Thoracic aorta (tissue), 2 donors: ENCODE measurements at regions not wholly inside any gene's neighbourhood (a gene's known extent, or its start where the extent isn't known, plus 50 kb on each side); places are given as distances from the start of the nearest gene placed in this dataset.

ENCODE experiments used
- ATAC-seq: fragments of 150-250 bp; one replicate; pipeline ENCODE4 v1.8.0; 2017; ENCODE audit warnings: low read depth; ENCODE audit not compliant: insufficient number of reproducible peaks, low FRiP score
- DNase-seq: peaks from one replicate; pipeline ENCODE4 v3.0.0-alpha.2; 2020; ENCODE audit warnings: low spot score
- H3K27ac ChIP-seq, 2 donors: fragments of 200-600 bp; sonication (generic); 1 replicate in 1 of 2; 2 replicates in 1 of 2; pipeline ENCODE4 v1.5.1; 2016; ENCODE audit warnings: mild to moderate bottlenecking in 2 of 2, moderate library complexity in 2 of 2
- H3K27me3 ChIP-seq: fragments of 200-600 bp; sonication (generic); replicated peaks from 2 replicates; pipeline ENCODE4 v1.6.0; 2016; ENCODE audit warnings: mild to moderate bottlenecking; ENCODE audit not compliant: insufficient read depth
- H3K36me3 ChIP-seq: fragments of 200-600 bp; sonication (generic); one replicate; pipeline ENCODE4 v1.5.1; 2016
- H3K4me1 ChIP-seq, 2 donors: fragments of 200-600 bp; sonication (generic); 1 replicate in 1 of 2; 2 replicates in 1 of 2; pipeline versions ENCODE4 v1.5.1 to v1.6.0; 2016; ENCODE audit warnings: low read depth in 2 of 2, mild to moderate bottlenecking in 1 of 2; ENCODE audit not compliant: control insufficient read depth in 1 of 2
- H3K4me3 ChIP-seq: fragments of 200-600 bp; sonication (generic); 2 replicates; pipeline ENCODE4 v1.5.1; 2016; ENCODE audit warnings: mild to moderate bottlenecking
- H3K9me3 ChIP-seq: fragments of 200-600 bp; sonication (generic); 2 replicates; pipeline ENCODE4 v1.5.1; 2016
- TF ChIP-seq, protein P1 (sequence below): fragments of 200-600 bp; sonication (generic); IDR thresholded peaks from one replicate; pipeline ENCODE4 v1.5.1; 2019; ENCODE audit warnings: antibody characterized with exemption

- no peaks in the 10 kb centered on the region for H3K9me3 ChIP-seq
- TF ChIP-seq, protein P1, sequence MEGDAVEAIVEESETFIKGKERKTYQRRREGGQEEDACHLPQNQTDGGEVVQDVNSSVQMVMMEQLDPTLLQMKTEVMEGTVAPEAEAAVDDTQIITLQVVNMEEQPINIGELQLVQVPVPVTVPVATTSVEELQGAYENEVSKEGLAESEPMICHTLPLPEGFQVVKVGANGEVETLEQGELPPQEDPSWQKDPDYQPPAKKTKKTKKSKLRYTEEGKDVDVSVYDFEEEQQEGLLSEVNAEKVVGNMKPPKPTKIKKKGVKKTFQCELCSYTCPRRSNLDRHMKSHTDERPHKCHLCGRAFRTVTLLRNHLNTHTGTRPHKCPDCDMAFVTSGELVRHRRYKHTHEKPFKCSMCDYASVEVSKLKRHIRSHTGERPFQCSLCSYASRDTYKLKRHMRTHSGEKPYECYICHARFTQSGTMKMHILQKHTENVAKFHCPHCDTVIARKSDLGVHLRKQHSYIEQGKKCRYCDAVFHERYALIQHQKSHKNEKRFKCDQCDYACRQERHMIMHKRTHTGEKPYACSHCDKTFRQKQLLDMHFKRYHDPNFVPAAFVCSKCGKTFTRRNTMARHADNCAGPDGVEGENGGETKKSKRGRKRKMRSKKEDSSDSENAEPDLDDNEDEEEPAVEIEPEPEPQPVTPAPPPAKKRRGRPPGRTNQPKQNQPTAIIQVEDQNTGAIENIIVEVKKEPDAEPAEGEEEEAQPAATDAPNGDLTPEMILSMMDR: no peak
- H3K27me3 ChIP-seq: no peaks in the 10 kb centered on the region
- H3K36me3 ChIP-seq: no peaks in the 10 kb centered on the region
- H3K27ac ChIP-seq: no peak overlapping the region
- no peak for ATAC-seq
- DNase-seq: no peak
- no peak overlapping the region for H3K4me3 ChIP-seq
- no peaks in the 10 kb centered on the region for H3K4me1 ChIP-seq
These were observed 303.0 kb downstream of the TRIB2 start for GRCh38 chr2:13019781-13020180.

DNA sequence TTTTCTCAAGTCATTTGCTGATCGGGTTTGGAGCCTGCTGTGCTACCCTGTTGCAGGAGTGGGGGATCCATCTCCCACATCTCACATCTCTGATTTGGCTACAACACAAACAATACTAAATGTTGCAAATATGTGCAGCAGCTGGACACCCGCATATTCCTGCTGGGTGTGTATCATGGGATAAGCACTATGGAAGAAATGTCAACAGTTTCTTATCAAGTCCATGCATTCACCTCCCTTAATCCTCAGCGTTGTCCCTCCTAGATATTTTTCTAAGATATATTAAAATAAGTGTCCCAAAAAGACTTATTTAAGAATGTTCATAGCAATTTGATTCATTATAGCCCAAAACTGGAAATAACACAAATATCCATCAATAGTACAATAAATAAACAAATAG lies 303.7 kb downstream of the TRIB2 start:
- DNase-seq (no peak), ATAC-seq (no peak)
- Histone ChIP-seq H3K4me1 (no peaks in the 10 kb centered on the region), H3K4me3 (no peak overlapping the region), H3K27ac (no peak overlapping the region), H3K27me3 (no peaks in the 10 kb centered on the region), H3K9me3 (no peaks in the 10 kb centered on the region), H3K36me3 (no peaks in the 10 kb centered on the region)
- TF ChIP-seq, protein P1: no peak

- Histone ChIP-seq H3K4me3 (no peak overlapping the region), H3K9me3 (no peaks in the 10 kb centered on the region), H3K4me1 (no peaks in the 10 kb centered on the region), H3K27me3 (no peaks in the 10 kb centered on the region), H3K27ac (no peak overlapping the region), H3K36me3 (no peaks in the 10 kb centered on the region)
- TF ChIP-seq, protein P1: no peak
- ATAC-seq: no peak
- DNase-seq: no peak
These were observed 304.8 kb downstream of the TRIB2 start for GRCh38 chr2:13021470-13021957.

DNA sequence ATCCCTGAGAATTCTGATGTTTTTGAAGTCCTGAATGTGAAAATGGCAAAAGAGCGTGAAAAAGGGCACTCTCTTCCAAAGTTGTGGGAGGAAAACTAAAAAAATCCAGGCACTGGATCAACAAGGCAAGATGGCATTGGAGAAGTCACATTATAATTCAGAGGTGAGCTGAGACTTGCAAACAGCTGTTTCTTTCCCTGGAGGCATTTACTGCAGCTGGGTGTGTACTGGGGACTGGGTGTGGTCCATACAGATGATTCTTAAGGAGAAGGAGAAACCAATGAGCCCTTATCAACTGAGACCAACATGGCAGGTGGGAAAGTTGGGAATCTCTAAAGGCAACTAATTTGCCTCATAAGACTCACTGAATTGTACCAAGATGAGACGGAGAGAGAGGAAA lies 313.9 kb downstream of the TRIB2 start:
- H3K4me1 ChIP-seq: no peaks in the 10 kb centered on the region
- no peaks in the 10 kb centered on the region for H3K9me3 ChIP-seq
- DNase-seq (no peak), ATAC-seq (no peak)
- H3K27ac ChIP-seq: no peak overlapping the region
- TF ChIP-seq, protein P1: no peak
- no peaks in the 10 kb centered on the region for H3K36me3 ChIP-seq
- no peaks in the 10 kb centered on the region for H3K27me3 ChIP-seq
- H3K4me3 ChIP-seq: no peak overlapping the region

- H3K9me3 ChIP-seq: no peaks in the 10 kb centered on the region
- H3K4me1 ChIP-seq: no peaks in the 10 kb centered on the region
- no peak overlapping the region for H3K27ac ChIP-seq
- ATAC-seq (no peak), DNase-seq (no peak)
- H3K4me3 ChIP-seq: no peak overlapping the region
- TF ChIP-seq, protein P1: no peak
- H3K36me3 ChIP-seq: no peaks in the 10 kb centered on the region
- no peaks in the 10 kb centered on the region for H3K27me3 ChIP-seq
These were observed 318.1 kb downstream of the TRIB2 start for GRCh38 chr2:13034861-13035260.
